GM20000 (cell line): ENCODE measurements at regions not wholly inside any gene's neighbourhood (a gene's known extent, or its start where the extent isn't known, plus 50 kb on each side); places are given as distances from the start of the nearest gene placed in this dataset.

Experiments
- DNase-seq: peaks from one replicate; pipeline ENCODE4 v3.0.0; 2012; ENCODE audit warnings: low spot score
- CTCF ChIP-seq: IDR thresholded peaks from 2 replicates; pipeline ENCODE4 v1.5.1; 2012; ENCODE audit warnings: mild to moderate bottlenecking, control low read depth; ENCODE audit errors: extremely low read depth, missing control alignments

- DNase-seq, result no peak
- TF ChIP-seq CTCF, result no peak
Observed at GRCh38 chr2:59322870-59323269, 1081.7 kb upstream of the FANCL start.

- TF ChIP-seq CTCF, result no peak
- no peak for DNase-seq
Observed at GRCh38 chr2:59322005-59322404, 1080.9 kb upstream of the FANCL start.

GRCh38 chr2:59314031-59314766 lies 1073.1 kb upstream of the FANCL start:
- TF ChIP-seq CTCF, result no peak
- DNase-seq, result no peak

GRCh38 chr2:59312967-59313940 lies 1072.1 kb upstream of the FANCL start:
- no peak for TF ChIP-seq CTCF
- DNase-seq, result no peak

GRCh38 chr2:59312029-59312428 lies 1070.9 kb upstream of the FANCL start:
- TF ChIP-seq CTCF, result no peak

GRCh38 chr2:59308108-59308507 lies 1067.0 kb upstream of the FANCL start:
- DNase-seq, result no peak
- no peak for TF ChIP-seq CTCF

More at GRCh38 chr2:59312029-59312428, 1070.9 kb upstream of the FANCL start:
- no peak for DNase-seq

GRCh38 chr2:59307196-59307595 lies 1066.1 kb upstream of the FANCL start:
- no peak for TF ChIP-seq CTCF
- no peak for DNase-seq
